ENCODE measurements at regions not wholly inside any gene's neighbourhood (a gene's known extent, or its start where the extent isn't known, plus 50 kb on each side); places are given as distances from the start of the nearest gene placed in this dataset.

DNA sequence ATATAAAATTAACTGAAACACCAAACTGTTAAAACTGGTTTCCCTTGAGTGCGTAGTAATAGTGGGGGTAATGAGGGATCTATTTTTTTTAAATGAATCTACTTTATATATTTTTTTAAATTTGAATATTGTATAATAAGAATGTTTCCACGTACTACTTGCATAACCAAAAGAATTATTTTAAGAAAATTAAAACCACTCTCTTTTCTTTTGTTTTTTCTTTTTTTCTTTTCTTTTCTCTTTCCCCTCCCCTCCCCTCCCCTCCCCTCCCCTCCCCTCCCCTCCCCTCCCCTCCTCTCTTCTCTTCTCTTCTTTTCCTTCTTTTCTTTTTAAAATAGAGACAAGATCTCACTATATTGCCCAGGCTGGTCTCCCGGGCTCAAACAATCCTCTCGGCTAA lies 166.9 kb upstream of the MID1 start (continued):
- no peak for TF ChIP-seq TAF1 (conservative IDR thresholded peaks at IDR 0.05)

DNA sequence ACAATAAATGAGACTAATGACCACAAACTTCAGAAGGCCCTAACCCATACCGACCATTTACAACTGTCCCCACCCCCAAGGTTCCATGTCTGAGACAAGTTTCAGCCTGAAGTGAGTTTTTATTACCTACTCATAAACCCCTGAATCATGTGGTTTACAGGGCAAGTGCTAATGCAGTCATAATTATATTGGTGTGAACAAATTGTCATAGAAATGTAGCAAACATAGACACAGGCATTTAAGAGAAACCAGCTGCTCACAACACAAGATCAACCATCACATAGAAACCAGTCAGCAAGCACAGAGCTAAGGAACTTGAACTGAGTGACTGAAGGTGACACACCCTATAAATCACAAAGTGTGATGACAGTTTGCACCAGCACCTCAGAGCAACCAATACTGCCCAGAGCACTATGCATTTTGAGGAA lies 173.8 kb upstream of the MID1 start:
- no peaks in the 10 kb centered on the region for H3K27me3 ChIP-seq (ENCODE audit: control insufficient read depth in 4 of 4, insufficient read depth in 4 of 4, low read length in 3 of 4)
- no peaks in the 10 kb centered on the region for H3K36me3 ChIP-seq (ENCODE audit: control insufficient read depth in 4 of 4, insufficient read depth in 3 of 4, low read depth in 1 of 4, low read length in 3 of 4)
- no peak overlapping the region for H3K4me3 ChIP-seq (ENCODE audit: low read depth in 1 of 3, low read length in 3 of 3)
- no peak overlapping the region for H3K9ac ChIP-seq (ENCODE audit: low read depth in 1 of 2, low read length in 2 of 2)
- no peak for DNase-seq (ENCODE audit: low spot score)
- H3K27ac ChIP-seq (ENCODE audit: low read depth in 1 of 2, low read length in 2 of 2), result no peak overlapping the region
- no peaks in the 10 kb centered on the region for H3K4me1 ChIP-seq (ENCODE audit: control insufficient read depth in 4 of 4, insufficient read depth in 4 of 4, low read length in 3 of 4)
- 71% methylated on average over 1 of the region's 1 CpG for WGBS
- no peaks in the 10 kb centered on the region for H3K9me3 ChIP-seq (ENCODE audit: control insufficient read depth in 4 of 4, low read length in 3 of 4)
- TF ChIP-seq NR2F2 (IDR thresholded peaks at IDR 0.05) (no peak), RAD21 (IDR thresholded peaks at IDR 0.05) (no peak), EGR1 (IDR thresholded peaks at IDR 0.05; ENCODE audit: low read depth in 2 of 2) (no peak), JUND (IDR thresholded peaks at IDR 0.05) (no peak), HNF4G (IDR thresholded peaks at IDR 0.05) (no peak), SP1 (IDR thresholded peaks at IDR 0.05) (no peak), FOXA2 (IDR thresholded peaks at IDR 0.05) (no peak), YY1 (IDR thresholded peaks at IDR 0.05) (no peak), RXRA (IDR thresholded peaks at IDR 0.05) (no peak), HNF4A (conservative IDR thresholded peaks at IDR 0.05) (no peak), FOXA1 (IDR thresholded peaks at IDR 0.05) (no peak), GABPA (IDR thresholded peaks at IDR 0.05 in 1 of 2, conservative IDR thresholded peaks at IDR 0.05 in 1 of 2) (no peak), TAF1 (conservative IDR thresholded peaks at IDR 0.05) (no peak)
- TF ChIP-seq, protein P1, sequence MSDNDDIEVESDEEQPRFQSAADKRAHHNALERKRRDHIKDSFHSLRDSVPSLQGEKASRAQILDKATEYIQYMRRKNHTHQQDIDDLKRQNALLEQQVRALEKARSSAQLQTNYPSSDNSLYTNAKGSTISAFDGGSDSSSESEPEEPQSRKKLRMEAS (IDR thresholded peaks at IDR 0.05), result no peak
- TF ChIP-seq, protein P2, sequence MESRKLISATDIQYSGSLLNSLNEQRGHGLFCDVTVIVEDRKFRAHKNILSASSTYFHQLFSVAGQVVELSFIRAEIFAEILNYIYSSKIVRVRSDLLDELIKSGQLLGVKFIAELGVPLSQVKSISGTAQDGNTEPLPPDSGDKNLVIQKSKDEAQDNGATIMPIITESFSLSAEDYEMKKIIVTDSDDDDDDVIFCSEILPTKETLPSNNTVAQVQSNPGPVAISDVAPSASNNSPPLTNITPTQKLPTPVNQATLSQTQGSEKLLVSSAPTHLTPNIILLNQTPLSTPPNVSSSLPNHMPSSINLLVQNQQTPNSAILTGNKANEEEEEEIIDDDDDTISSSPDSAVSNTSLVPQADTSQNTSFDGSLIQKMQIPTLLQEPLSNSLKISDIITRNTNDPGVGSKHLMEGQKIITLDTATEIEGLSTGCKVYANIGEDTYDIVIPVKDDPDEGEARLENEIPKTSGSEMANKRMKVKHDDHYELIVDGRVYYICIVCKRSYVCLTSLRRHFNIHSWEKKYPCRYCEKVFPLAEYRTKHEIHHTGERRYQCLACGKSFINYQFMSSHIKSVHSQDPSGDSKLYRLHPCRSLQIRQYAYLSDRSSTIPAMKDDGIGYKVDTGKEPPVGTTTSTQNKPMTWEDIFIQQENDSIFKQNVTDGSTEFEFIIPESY (IDR thresholded peaks at IDR 0.05), result no peak
- TF ChIP-seq, protein P3, sequence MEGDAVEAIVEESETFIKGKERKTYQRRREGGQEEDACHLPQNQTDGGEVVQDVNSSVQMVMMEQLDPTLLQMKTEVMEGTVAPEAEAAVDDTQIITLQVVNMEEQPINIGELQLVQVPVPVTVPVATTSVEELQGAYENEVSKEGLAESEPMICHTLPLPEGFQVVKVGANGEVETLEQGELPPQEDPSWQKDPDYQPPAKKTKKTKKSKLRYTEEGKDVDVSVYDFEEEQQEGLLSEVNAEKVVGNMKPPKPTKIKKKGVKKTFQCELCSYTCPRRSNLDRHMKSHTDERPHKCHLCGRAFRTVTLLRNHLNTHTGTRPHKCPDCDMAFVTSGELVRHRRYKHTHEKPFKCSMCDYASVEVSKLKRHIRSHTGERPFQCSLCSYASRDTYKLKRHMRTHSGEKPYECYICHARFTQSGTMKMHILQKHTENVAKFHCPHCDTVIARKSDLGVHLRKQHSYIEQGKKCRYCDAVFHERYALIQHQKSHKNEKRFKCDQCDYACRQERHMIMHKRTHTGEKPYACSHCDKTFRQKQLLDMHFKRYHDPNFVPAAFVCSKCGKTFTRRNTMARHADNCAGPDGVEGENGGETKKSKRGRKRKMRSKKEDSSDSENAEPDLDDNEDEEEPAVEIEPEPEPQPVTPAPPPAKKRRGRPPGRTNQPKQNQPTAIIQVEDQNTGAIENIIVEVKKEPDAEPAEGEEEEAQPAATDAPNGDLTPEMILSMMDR (IDR thresholded peaks at IDR 0.05; ENCODE audit: low read depth, low read length, missing input control), result no peak
- TF ChIP-seq, protein P4, sequence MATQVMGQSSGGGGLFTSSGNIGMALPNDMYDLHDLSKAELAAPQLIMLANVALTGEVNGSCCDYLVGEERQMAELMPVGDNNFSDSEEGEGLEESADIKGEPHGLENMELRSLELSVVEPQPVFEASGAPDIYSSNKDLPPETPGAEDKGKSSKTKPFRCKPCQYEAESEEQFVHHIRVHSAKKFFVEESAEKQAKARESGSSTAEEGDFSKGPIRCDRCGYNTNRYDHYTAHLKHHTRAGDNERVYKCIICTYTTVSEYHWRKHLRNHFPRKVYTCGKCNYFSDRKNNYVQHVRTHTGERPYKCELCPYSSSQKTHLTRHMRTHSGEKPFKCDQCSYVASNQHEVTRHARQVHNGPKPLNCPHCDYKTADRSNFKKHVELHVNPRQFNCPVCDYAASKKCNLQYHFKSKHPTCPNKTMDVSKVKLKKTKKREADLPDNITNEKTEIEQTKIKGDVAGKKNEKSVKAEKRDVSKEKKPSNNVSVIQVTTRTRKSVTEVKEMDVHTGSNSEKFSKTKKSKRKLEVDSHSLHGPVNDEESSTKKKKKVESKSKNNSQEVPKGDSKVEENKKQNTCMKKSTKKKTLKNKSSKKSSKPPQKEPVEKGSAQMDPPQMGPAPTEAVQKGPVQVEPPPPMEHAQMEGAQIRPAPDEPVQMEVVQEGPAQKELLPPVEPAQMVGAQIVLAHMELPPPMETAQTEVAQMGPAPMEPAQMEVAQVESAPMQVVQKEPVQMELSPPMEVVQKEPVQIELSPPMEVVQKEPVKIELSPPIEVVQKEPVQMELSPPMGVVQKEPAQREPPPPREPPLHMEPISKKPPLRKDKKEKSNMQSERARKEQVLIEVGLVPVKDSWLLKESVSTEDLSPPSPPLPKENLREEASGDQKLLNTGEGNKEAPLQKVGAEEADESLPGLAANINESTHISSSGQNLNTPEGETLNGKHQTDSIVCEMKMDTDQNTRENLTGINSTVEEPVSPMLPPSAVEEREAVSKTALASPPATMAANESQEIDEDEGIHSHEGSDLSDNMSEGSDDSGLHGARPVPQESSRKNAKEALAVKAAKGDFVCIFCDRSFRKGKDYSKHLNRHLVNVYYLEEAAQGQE (IDR thresholded peaks at IDR 0.05), result no peak
- TF ChIP-seq, protein P5, sequence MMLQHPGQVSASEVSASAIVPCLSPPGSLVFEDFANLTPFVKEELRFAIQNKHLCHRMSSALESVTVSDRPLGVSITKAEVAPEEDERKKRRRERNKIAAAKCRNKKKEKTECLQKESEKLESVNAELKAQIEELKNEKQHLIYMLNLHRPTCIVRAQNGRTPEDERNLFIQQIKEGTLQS (IDR thresholded peaks at IDR 0.05), result no peak
